RCC 7860 (cell line): ENCODE measurements at regions not wholly inside any gene's neighbourhood (a gene's known extent, or its start where the extent isn't known, plus 50 kb on each side); places are given as distances from the start of the nearest gene placed in this dataset.

Experiments
- DNase-seq: peaks from one replicate; pipeline ENCODE4 v3.0.0-alpha.2; 2015; ENCODE audit warnings: low spot score
- FAIRE-seq: peaks from 2 replicates; lab custom pipeline; 2012; peaks lifted over from hg19 to GRCh38; lab: Jason Lieb, UNC

- DNase-seq = no peak
- no peak for FAIRE-seq
Measured at GRCh38 chr16:55041540-55042234, 111.0 kb downstream of the IRX5 start.

- no peak for FAIRE-seq
Measured at GRCh38 chr16:55042556-55043432, 112.1 kb downstream of the IRX5 start.

DNA sequence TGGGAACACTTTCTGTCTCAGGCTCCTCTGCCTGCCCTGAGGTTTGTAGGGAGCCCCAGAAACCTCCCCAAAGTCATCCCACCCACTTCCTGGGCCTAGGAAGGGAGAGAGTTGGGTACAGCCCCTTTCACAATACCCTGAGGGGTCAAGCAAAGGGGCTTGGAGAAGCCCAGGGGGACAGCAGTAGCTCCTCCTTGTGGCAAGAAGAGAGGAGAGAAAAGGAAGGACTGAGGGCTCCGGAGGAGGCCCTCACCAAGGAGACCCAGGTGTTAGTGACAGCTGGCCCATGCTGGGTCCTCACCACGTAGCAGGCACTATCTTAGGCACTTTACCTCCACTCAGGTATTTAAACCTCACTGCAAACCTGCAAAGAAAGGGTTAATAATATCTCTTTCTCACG, 112.8 kb downstream of the IRX5 start:
- no peak for DNase-seq
- FAIRE-seq = no peak

More at GRCh38 chr16:55042556-55043432, 112.1 kb downstream of the IRX5 start:
- no peak for DNase-seq

GRCh38 chr16:55044201-55044975, 113.7 kb downstream of the IRX5 start:
- FAIRE-seq (no peak), DNase-seq (no peak)

DNA sequence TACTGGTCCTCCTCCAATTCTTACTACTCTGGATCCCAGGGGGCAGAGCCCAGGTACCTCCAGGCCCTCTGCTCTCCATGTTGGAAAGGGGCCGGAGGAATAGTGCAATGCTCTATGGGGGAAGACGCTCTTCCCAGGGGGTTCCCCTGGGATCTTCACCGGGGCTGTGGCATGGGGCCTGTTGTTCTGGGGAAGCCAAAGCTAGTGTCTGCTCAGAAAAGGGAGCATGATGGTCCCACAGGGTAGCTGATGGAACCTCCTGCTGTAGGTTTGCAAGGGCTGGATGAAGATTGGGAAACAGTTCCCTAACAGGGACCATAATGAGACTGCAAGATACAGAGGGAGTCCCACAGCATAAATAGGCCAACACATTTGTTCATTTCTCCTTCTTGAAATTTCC, 114.7 kb downstream of the IRX5 start:
- DNase-seq (no peak), FAIRE-seq (no peak)

DNA sequence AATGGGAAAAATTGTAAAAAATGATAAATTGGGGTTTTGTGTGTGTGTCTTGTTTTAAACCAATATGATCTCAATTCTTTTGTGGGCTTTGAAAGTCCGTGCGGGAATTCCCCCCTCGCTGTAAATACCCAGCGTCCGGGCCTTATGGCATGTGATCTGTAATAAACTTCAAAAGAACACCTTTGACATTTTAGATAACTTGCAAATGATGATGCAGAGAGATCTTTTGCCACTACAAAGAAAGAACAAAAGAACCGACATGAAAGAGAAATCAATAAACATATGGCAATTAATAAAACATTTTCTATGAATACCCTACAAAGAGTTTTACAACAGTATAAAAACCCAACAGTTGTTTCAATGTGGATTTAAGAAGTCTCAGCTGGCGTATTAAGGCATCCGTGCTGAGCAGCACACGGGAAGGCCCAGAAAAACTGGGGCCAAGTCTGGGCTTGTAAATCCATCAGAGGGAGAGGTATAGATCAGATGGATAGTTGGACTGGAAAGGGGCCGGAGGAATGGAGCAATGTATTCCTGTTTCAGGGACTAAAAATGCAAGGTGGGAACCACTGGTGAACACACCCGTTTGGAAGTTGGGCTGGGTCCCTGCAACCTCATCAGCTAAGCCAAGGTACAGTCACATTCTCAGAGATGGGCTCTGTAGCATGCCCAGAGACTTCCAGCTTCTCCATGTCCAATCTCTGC, 115.2 kb downstream of the IRX5 start:
- FAIRE-seq = no peak
- DNase-seq = no peak

DNA sequence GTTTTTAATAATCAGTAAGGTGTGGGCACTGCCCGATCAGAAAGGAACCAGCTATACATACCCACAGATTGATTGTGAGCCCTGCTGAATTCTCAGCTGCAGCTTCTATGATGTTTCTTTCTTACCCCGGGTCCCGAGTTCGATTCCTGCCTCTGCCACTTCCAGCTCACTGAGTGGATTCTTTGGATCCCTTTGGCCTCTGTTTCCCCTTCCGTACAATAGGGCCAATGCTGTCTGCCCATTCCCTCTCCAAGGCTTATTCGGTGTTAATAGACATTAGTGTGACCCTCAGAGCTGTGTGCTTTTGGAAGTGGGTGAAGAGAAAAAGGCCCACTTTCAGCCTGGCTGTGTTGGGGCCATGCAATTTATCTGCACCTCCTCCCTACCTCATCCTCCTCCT, 115.8 kb downstream of the IRX5 start:
- DNase-seq = no peak
- FAIRE-seq = no peak

DNA sequence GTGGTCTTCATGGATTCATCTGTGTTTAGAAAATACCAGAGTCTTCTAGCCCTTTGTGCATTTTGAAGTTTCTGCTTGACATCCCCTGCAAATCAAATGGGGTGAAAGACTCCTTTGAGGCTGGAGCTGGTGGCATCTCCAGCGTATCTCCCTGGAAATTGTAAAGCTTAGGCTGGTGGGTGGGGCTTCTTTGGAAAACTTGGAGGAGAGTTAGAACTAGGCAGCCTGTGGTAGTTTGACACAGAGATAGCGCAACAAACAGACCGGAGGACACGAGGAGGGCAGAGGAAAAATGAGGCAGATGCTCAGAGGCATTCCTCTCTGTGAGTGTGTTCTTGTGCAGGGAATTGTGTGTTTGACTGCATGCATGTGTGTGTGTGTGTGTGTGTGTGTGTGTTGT, 116.3 kb downstream of the IRX5 start:
- no peak for DNase-seq
- FAIRE-seq = no peak

- no peak for DNase-seq
- no peak for FAIRE-seq
Measured at GRCh38 chr16:55047331-55047730, 116.7 kb downstream of the IRX5 start.

- no peak for FAIRE-seq
Measured at GRCh38 chr16:55047903-55048497, 117.3 kb downstream of the IRX5 start.

DNA sequence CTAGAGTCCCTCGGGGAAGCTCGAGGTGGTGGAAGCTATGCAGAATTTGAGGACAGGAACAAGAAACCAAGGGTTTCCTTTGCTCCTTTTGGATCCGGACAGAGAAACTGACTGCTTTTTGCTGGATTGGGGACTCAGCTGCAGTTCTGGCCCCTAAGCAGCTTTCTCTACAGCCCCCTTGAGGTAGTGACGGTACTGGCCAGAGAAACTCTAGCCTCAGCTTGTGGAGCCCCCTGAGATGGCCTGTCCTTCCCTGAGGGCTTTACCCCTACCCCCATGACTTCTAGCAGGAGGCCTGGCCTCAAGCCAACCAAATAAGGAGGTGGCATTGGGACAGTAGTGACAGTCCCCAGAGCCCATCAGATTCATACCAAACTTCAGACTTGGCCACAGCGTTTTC, 118.1 kb downstream of the IRX5 start:
- DNase-seq = no peak
- no peak for FAIRE-seq

More at GRCh38 chr16:55047903-55048497, 117.3 kb downstream of the IRX5 start:
- no peak for DNase-seq

DNA sequence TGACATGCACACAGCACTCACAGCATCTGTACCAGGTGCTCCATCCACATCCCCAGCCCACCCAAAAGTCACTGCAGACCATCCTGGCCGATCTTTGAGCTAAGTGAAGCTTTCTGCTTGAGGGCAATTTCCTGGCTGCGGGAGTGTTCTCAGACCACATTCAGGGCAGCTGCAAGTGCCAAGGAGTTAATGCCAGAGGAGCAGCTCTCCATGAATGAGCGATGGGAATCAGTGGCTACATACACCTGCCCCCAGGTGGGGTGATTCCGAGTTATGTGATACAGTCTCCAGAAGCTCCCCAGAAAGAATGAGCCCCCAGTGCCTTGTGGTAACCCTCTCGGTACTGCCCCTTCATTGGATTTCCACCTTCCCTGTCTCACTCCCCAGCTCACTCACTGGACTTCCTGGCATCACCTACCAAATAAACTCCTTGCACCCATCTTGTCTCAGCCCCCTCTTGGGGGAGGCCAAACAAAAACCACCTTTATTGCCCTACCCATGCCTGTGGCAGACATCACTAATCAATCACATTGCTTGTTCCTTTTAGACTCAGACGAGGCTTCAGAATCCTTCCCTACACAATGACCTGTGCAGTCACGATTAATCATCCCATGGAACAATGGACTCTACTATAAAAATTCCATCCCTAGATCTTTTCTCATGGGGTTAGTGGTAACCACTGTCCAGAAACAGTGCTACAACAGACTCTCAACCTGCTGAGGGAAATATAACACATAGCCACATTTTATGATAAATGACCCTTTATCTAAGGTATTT, 121.1 kb downstream of the IRX5 start:
- no peak for FAIRE-seq
- no peak for DNase-seq

DNA sequence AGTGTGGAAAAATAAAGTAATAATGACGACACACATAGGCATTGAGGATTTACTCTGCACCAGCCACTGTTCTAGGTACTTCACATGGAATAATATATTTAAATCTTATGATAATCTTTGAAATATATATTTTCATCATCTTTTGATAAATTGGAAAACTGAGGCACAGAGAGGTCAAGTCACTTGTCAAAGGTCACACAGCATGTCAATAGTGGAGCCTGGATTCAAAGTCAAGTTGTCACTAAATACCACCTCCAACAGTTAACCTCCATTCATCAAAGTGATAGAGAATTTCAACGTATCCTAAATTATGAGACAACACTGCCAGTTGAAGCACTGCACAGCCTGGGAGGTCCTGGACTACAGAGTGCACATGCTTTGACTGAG, 121.7 kb downstream of the IRX5 start:
- FAIRE-seq (no peak), DNase-seq (no peak)

DNA sequence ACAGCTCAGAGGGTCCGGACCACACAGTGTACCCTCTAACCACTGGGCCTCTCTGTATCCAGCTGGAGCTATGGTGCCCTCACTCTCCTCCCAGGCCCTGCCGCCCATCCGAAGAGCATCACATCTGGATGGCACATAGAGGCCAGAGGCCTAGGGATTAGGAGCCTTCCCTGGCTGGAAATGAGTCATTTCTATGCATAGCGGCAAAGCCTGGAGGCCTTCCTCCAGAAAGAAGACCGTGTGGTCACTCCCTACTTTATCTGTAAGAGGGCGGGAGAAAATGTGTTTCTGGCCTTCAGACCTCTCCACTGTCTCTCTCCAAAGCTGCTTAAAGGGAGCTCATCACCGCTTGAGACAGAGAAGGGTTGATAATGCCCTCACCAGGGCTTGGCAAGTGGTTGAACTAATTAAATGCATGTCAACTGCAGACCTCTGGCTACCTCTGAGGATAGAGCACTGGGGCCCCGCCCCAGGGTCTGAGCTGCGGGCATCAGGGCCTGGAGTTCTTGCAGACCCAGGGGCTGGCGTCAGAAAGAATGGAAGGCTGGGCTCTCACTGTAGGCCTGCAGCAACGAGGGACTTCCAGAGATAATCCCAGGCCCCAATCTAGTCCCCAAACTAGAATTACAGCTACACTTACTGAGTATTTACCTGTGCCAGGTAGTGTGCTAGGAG, 122.2 kb downstream of the IRX5 start:
- FAIRE-seq = no peak

GRCh38 chr16:55055262-55055661, 124.6 kb downstream of the IRX5 start:
- FAIRE-seq (no peak), DNase-seq (no peak)

More for the DNA sequence above, 122.2 kb downstream of the IRX5 start:
- DNase-seq = no peak

DNA sequence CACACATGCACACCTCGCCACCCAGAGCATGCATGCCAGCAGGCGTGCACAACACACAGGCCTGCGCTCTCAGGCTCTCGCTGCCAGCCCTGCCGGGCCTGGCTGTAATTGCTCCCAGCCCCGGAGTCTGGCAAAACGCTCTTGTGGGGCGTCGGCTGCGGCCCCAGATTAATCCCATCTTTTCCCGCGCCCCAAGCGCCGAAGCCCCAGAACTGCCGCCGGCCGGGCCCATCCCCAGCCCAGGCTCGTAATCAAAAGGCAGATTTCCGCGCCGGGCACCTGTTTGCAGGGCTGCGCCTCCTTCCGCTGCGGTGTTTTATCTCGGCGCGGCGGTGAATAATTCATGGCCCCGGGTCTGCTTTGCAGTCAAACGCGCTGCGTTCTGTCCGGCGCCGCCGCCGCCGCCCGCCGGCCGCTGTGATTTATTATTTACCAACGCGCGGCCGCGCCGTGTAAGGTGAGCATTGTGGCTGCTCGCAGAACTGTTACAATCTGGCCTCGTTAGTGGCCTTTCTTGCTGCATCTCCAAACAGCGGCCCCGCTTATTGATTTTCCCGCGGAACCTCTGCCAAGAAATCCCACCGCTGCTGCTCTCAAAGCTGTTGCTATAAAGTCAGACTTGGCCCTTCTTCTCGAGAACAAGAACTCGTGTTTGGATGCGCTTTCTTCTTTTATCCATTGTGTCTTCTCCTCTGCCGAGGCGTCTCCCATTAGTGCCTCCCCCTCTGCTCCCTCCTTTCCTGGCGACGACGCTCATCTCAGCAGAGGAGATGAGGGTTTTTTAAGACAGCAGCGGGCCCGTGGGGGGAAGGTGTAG, 126.1 kb downstream of the IRX5 start:
- DNase-seq (no peak), FAIRE-seq (no peak)

GRCh38 chr16:55057866-55058265, 127.2 kb downstream of the IRX5 start:
- FAIRE-seq = no peak

DNA sequence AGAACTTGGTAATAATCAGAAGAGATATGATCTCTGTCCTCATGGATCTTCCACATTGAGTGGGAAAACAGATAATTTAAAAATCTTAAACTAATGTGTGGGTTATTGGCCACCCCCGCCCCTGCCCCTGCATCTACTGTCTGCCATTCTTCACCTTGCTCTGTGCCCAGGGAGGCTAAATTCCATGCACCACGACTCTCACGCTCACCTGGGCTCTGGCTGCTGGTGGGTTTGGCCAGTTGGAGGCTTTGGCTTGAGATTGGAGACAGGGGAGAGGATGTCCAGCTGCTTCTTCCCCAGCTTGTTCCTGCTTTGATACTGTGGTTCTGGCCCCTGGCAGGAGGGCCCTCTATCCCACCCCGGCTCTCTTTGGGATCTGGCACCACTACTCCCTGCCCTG, 127.9 kb downstream of the IRX5 start:
- no peak for DNase-seq
- FAIRE-seq = no peak

More at GRCh38 chr16:55057866-55058265, 127.2 kb downstream of the IRX5 start:
- no peak for DNase-seq
